OCI-LY3 (cell line): ENCODE measurements at regions not wholly inside any gene's neighbourhood (a gene's known extent, or its start where the extent isn't known, plus 50 kb on each side); places are given as distances from the start of the nearest gene placed in this dataset.

Source experiments
- EZH2phosphoT487 ChIP-seq: fragments of 200-600 bp; shearing (Covaris generic); IDR thresholded peaks from 2 replicates; pipeline ENCODE4 v1.6.1; 2018; ENCODE audit warnings: antibody characterized with exemption, mixed run types, low read depth
- TF ChIP-seq, protein P1 (sequence below): fragments of 200-600, 300-600 bp; sonication (generic); IDR thresholded peaks from 2 replicates; pipeline ENCODE4 v1.5.1; 2014; ENCODE audit warnings: antibody characterized with exemption, low read length, low read depth

DNA sequence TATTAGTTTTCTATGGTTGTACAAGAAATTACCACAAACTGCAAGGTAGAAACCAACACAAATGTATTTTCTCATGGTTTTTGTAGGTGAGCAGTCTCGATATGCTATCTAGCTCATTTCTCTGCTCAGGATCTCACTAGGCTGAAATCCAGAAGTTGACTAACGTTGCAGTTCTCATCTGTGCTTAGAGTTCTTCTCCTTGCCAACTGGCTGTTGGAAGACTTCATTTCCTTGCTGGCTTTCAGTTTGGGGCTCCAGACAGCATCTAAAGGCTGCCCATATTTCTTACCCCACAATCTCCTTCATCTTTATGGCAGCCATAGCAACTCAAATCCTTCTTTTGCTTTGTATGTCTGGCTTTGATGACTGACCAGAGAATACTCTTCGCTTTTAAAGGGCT, 362.6 kb upstream of the ADGRL4 start:
- TF ChIP-seq, protein P1, sequence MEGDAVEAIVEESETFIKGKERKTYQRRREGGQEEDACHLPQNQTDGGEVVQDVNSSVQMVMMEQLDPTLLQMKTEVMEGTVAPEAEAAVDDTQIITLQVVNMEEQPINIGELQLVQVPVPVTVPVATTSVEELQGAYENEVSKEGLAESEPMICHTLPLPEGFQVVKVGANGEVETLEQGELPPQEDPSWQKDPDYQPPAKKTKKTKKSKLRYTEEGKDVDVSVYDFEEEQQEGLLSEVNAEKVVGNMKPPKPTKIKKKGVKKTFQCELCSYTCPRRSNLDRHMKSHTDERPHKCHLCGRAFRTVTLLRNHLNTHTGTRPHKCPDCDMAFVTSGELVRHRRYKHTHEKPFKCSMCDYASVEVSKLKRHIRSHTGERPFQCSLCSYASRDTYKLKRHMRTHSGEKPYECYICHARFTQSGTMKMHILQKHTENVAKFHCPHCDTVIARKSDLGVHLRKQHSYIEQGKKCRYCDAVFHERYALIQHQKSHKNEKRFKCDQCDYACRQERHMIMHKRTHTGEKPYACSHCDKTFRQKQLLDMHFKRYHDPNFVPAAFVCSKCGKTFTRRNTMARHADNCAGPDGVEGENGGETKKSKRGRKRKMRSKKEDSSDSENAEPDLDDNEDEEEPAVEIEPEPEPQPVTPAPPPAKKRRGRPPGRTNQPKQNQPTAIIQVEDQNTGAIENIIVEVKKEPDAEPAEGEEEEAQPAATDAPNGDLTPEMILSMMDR = no peak
- TF ChIP-seq EZH2phosphoT487 = no peak
